ENCODE measurements at regions not wholly inside any gene's neighbourhood (a gene's known extent, or its start where the extent isn't known, plus 50 kb on each side); places are given as distances from the start of the nearest gene placed in this dataset.

- no peak overlapping the region for H3K9ac ChIP-seq
- H3K4me2 ChIP-seq: peak overlapping the region; percentile 6; the same call in 1 of the 2 replicates
- H3K9me2 ChIP-seq: no peaks in the 10 kb centered on the region
- H3K36me3 ChIP-seq (replicated peaks in 1 of 2; ENCODE audit: control insufficient read depth in 1 of 2, insufficient read depth in 2 of 2, low read length in 1 of 2): no peaks in the 10 kb centered on the region
- ChIA-PET POLR2A (no interaction called here), CTCF (interaction anchor here (1.5 kb wide), 1 partner anchor 317 kb away, joined by 5 read pairs; no protein-coding TSS in a partner anchor)
- H3K27ac ChIP-seq (ENCODE audit: low read depth in 2 of 2, low read length in 1 of 2): peak overlapping the region; percentile 3 to 43; a peak in 2 of 4 replicates
- H3K4me3 ChIP-seq (ENCODE audit: low read depth in 2 of 2, low read length in 1 of 2): no peak overlapping the region
- peak; percentile 71 for TF ChIP-seq NFIC (IDR thresholded peaks at IDR 0.05; ENCODE audit: borderline replicate concordance)
- no peak for TF ChIP-seq EZH2phosphoT487 (IDR thresholded peaks at IDR 0.05; ENCODE audit: borderline replicate concordance, low read depth)
- no peak for TF ChIP-seq USF2 (IDR thresholded peaks at IDR 0.05; ENCODE audit: borderline replicate concordance, low read depth, low read length)
- TF ChIP-seq SIN3A (IDR thresholded peaks at IDR 0.05; ENCODE audit: borderline replicate concordance, low read depth, low read length): no peak
- no peak for TF ChIP-seq CHD2 (IDR thresholded peaks at IDR 0.05; ENCODE audit: low read length, partially characterized antibody)
- TF ChIP-seq, protein P1, sequence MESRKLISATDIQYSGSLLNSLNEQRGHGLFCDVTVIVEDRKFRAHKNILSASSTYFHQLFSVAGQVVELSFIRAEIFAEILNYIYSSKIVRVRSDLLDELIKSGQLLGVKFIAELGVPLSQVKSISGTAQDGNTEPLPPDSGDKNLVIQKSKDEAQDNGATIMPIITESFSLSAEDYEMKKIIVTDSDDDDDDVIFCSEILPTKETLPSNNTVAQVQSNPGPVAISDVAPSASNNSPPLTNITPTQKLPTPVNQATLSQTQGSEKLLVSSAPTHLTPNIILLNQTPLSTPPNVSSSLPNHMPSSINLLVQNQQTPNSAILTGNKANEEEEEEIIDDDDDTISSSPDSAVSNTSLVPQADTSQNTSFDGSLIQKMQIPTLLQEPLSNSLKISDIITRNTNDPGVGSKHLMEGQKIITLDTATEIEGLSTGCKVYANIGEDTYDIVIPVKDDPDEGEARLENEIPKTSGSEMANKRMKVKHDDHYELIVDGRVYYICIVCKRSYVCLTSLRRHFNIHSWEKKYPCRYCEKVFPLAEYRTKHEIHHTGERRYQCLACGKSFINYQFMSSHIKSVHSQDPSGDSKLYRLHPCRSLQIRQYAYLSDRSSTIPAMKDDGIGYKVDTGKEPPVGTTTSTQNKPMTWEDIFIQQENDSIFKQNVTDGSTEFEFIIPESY (IDR thresholded peaks at IDR 0.05; ENCODE audit: borderline replicate concordance, low read depth): no peak
- no peak for TF ChIP-seq GATA2 (CRISPR knock-in tag; IDR thresholded peaks at IDR 0.05)
- TF ChIP-seq MEF2A (IDR thresholded peaks at IDR 0.05; ENCODE audit: borderline replicate concordance, low read depth): no peak
- TF ChIP-seq PBX3 (IDR thresholded peaks at IDR 0.05): no peak
- TF ChIP-seq, protein P2, sequence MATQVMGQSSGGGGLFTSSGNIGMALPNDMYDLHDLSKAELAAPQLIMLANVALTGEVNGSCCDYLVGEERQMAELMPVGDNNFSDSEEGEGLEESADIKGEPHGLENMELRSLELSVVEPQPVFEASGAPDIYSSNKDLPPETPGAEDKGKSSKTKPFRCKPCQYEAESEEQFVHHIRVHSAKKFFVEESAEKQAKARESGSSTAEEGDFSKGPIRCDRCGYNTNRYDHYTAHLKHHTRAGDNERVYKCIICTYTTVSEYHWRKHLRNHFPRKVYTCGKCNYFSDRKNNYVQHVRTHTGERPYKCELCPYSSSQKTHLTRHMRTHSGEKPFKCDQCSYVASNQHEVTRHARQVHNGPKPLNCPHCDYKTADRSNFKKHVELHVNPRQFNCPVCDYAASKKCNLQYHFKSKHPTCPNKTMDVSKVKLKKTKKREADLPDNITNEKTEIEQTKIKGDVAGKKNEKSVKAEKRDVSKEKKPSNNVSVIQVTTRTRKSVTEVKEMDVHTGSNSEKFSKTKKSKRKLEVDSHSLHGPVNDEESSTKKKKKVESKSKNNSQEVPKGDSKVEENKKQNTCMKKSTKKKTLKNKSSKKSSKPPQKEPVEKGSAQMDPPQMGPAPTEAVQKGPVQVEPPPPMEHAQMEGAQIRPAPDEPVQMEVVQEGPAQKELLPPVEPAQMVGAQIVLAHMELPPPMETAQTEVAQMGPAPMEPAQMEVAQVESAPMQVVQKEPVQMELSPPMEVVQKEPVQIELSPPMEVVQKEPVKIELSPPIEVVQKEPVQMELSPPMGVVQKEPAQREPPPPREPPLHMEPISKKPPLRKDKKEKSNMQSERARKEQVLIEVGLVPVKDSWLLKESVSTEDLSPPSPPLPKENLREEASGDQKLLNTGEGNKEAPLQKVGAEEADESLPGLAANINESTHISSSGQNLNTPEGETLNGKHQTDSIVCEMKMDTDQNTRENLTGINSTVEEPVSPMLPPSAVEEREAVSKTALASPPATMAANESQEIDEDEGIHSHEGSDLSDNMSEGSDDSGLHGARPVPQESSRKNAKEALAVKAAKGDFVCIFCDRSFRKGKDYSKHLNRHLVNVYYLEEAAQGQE (IDR thresholded peaks at IDR 0.05; ENCODE audit: low read depth, low read length): no peak
- TF ChIP-seq GABPA (IDR thresholded peaks at IDR 0.05; ENCODE audit: low read depth): no peak
- TF ChIP-seq MAX (IDR thresholded peaks at IDR 0.05; ENCODE audit: low read depth): no peak
- 0 out of 2 replicates have a peak, but pooled peaks have one; percentile 21 for TF ChIP-seq FOSL2 (IDR thresholded peaks at IDR 0.05; ENCODE audit: borderline replicate concordance, low read depth)
- TF ChIP-seq RAD21 (IDR thresholded peaks at IDR 0.05; ENCODE audit: low read length): no peak
- no peak for TF ChIP-seq POLR2AphosphoS5 (IDR thresholded peaks at IDR 0.05; ENCODE audit: low read depth, low read length)
- TF ChIP-seq JUND (IDR thresholded peaks at IDR 0.05): 0 out of 2 replicates have a peak, but pooled peaks have one; percentile 32
- no peak for TF ChIP-seq CTCF (IDR thresholded peaks at IDR 0.05)
- H4K20me1 ChIP-seq (ENCODE audit: insufficient read depth): no peaks in the 10 kb centered on the region
- DNase-seq: no peak
- no peaks in the 10 kb centered on the region for H3K9me3 ChIP-seq
- no peak overlapping the region for H2AFZ ChIP-seq (ENCODE audit: low read depth)
- WGBS (ENCODE audit: low lambda C conversion rate): 14% methylated on average over 3 of the region's 3 CpGs
- H3K27me3 ChIP-seq (ENCODE audit: insufficient read depth): no peaks in the 10 kb centered on the region
- peaks cover 15 to 32% of the 10 kb centered on the region in 2 experiments; a peak in 3 of 4 replicates for H3K4me1 ChIP-seq (ENCODE audit: control insufficient read depth in 1 of 2, insufficient read depth in 2 of 2, low read depth in 1 of 2, low read length in 1 of 2)
- no peaks in the 10 kb centered on the region for H3K79me2 ChIP-seq (ENCODE audit: insufficient read depth)
- H3F3A ChIP-seq (replicated peaks; ENCODE audit: insufficient read depth): peaks cover 12% of the 10 kb centered on the region
Measured at GRCh38 chr3:159234306-159234705, 432.5 kb downstream of the MFSD1 start.
